SU-DHL-6 (cell line): ENCODE measurements at regions not wholly inside any gene's neighbourhood (a gene's known extent, or its start where the extent isn't known, plus 50 kb on each side); places are given as distances from the start of the nearest gene placed in this dataset.

ENCODE experiments used
- CTCF ChIP-seq: fragments of 200-600 bp; sonication (generic); IDR thresholded peaks from one replicate; pipeline ENCODE4 v1.5.1; 2017; ENCODE audit warnings: antibody characterized with exemption, mild to moderate bottlenecking, low read length, moderate library complexity; ENCODE audit not compliant: insufficient read depth, poor library complexity, severe bottlenecking
- EZH2phosphoT487 ChIP-seq: fragments of 200-600 bp; sonication (generic), shearing (Covaris generic); conservative IDR thresholded peaks from 2 replicates; pipeline ENCODE4 v1.6.1; 2018; ENCODE audit warnings: mild to moderate bottlenecking, antibody characterized with exemption, low read length, moderate library complexity, mixed read lengths

GRCh38 chr15:62297933-62298332 lies 132.8 kb upstream of the C2CD4B start:
- TF ChIP-seq CTCF (no peak), EZH2phosphoT487 (no peak)
